NCI-H1048 (cell line): ENCODE measurements at regions not wholly inside any gene's neighbourhood (a gene's known extent, or its start where the extent isn't known, plus 50 kb on each side); places are given as distances from the start of the nearest gene placed in this dataset.
"Not testable (repeated sequence)": the region's sequence is repeated elsewhere in the genome, so short reads cannot be mapped to it uniquely, and the experiment has no call there.

Source experiments
- DNase-seq: peaks from one replicate; lab custom pipeline; 2025; lab: John Stamatoyannopoulos, UW

- no peak for DNase-seq
These were observed 471.9 kb downstream of the RPS29 start for GRCh38 chr14:49114161-49114893.

- no peak for DNase-seq
These were observed 479.2 kb downstream of the RPS29 start for GRCh38 chr14:49106741-49107667.

GRCh38 chr14:49105956-49106355 is 480.2 kb downstream of the RPS29 start:
- DNase-seq, result no peak

GRCh38 chr14:49105512-49105911 is 480.7 kb downstream of the RPS29 start:
- no peak for DNase-seq

GRCh38 chr14:49092345-49092744 is 493.8 kb downstream of the RPS29 start:
- no peak for DNase-seq

- no peak for DNase-seq
These were observed 497.1 kb downstream of the RPS29 start for GRCh38 chr14:49089107-49089506.

GRCh38 chr14:49073292-49073691 is 512.9 kb downstream of the RPS29 start:
- not testable (repeated sequence) for DNase-seq

GRCh38 chr14:49058511-49058910 is 527.7 kb downstream of the RPS29 start:
- DNase-seq, result no peak

- no peak for DNase-seq
These were observed 528.2 kb downstream of the RPS29 start for GRCh38 chr14:49057838-49058510.

- DNase-seq, result no peak
These were observed 530.2 kb downstream of the RPS29 start for GRCh38 chr14:49056021-49056420.

DNA sequence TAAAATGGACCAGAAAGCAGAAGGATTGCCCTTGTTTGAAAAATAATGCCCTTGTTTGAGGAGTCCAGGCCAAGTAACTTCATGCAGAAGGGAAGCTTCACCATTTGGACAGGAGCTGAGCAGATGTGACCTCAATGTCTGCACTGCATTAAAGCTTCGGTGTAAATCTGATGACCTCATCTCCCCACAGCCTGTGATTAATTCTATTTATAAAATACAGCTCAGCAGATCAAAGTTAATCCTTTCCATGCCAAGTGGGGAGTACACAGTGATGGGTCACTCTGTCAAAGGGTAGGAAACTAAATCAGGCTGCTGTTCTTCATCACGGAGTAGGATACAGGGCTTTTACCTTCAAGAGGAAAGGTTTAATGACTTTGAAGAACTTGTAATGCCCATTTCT is 533.7 kb downstream of the RPS29 start:
- no peak for DNase-seq

- no peak for DNase-seq
These were observed 534.7 kb downstream of the RPS29 start for GRCh38 chr14:49051328-49052060.

- no peak for DNase-seq
These were observed 535.4 kb downstream of the RPS29 start for GRCh38 chr14:49050822-49051221.

DNA sequence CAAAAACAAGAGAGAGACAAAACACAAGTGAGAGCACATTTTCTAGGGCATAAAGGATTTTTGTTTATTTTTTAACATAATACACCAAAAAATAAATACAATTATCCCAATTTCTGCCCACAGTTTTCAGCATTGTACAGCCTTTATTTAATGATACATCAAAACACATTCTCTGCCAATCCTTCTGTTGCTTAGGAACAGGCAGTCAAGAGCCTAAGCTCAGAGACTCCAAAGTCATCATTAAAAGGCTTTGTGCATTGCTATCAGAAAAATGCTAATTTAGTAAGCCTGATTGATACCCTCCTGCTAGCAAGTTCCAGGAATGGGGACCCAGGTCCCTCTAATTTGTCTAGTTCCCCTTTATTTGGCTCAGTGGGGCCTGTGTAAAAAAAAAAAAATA is 536.5 kb downstream of the RPS29 start:
- DNase-seq, result no peak

DNA sequence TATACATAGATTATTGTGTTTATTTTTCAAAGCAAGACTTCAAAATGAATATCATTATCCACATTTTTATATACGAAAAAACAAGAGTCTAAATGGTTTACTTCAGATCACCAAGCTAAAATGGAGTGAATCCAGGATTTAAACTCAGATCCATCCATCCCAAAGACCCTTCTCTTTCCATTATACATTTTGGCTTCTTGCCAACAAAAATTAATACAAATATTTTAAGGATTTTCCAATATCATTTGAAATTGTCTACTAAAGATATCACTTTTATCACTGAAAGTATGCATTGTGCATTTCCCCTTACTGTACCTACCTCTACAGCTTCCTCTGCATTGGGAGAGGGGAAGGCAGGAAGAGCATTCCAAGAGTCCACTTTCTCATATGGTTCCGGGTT is 541.2 kb downstream of the RPS29 start:
- no peak for DNase-seq

DNA sequence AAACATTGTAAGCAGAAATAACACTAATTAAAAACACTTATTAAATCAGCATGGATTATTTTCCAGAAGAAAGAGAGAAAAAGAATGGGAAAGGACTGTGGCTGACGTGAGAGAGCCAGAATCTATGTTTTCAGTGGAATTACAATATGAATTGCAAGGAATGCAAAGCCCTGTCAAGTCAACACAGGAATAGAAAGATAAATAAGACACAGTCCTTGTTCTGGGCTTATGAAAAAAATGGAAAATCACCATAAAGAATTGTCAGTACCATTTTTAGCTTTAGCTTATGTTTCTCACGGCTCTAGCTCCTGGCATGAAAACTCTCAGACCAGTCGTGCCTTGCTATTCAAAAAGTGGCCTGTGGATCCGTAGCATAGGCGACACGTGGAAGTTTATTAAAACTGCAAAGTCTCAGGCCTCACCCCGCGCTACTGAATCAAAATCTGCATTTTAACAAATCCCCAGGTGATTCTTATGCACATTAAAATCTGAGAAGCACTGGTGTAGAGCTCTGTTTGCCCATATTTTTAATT is 549.1 kb downstream of the RPS29 start:
- DNase-seq, result no peak

GRCh38 chr14:49036266-49036665 is 549.9 kb downstream of the RPS29 start:
- DNase-seq, result no peak

GRCh38 chr14:49033131-49033530 is 553.0 kb downstream of the RPS29 start:
- no peak for DNase-seq

GRCh38 chr14:49031710-49032109 is 554.5 kb downstream of the RPS29 start:
- DNase-seq, result not testable (repeated sequence)

DNA sequence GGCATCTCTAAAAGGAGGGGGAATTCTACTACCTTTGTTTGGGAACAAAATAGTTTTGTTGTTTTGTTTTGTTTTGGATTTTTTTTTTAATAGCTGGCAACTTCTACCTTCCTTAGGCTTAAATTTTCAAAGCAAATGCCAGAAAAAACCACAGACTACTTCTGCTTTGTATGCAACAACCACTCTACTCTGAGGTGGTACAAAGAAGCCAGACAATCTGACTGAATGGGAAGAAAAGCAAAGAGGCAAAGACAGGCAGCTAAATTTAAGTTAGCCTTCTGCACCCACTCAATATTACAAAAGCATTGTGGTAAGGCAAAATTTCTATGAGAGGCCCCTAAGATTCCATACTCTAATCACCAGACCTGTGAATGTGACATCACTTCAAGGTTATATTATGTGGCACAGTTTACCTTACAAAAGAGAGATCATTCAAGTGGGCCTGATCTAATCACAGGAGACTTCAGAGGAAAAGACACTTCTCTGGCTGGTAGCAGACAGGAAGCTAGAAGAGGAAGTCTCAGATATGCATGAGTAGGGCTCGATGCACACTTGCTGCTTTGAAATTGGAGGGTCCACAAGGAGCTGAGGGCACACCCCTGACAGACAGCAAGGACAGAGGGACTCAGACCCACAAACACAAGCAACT is 566.6 kb downstream of the RPS29 start:
- no peak for DNase-seq

DNA sequence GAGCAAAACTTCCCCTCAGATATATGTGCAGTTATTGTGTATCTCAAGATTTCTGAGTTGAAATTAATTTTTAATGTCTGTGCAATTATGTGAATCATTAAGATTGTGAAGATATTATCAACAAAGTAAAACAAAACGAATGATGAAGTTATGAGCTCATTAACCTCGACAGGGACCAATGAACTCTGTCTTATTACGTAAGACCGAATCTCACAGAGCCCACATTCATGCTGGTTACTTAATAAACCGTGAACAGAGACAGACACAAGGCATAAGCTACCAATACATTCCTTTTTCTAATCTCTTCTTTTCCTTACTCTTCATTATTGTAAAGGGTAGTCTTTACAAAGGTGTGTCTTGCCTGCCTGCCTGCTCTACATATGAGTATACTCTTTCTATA is 568.7 kb downstream of the RPS29 start:
- DNase-seq, result no peak
